GM12865 (cell line): ENCODE measurements at regions not wholly inside any gene's neighbourhood (a gene's known extent, or its start where the extent isn't known, plus 50 kb on each side); places are given as distances from the start of the nearest gene placed in this dataset.

ENCODE experiments used
- DNase-seq: peaks from one replicate; pipeline ENCODE4 v3.0.0; 2010; ENCODE audit warnings: low read depth
- H3K4me3 ChIP-seq: 2 replicates; pipeline ENCODE4 v1.5.1; 2011; ENCODE audit warnings: mild to moderate bottlenecking, low read depth, low read length, control low read depth
- TF ChIP-seq, protein P1 (sequence below): IDR thresholded peaks from 2 replicates; pipeline ENCODE4 v1.5.1; 2011; ENCODE audit warnings: low read length, control low read depth, low read depth, inconsistent platforms; ENCODE audit not compliant: insufficient read depth; ENCODE audit errors: missing control alignments

DNA sequence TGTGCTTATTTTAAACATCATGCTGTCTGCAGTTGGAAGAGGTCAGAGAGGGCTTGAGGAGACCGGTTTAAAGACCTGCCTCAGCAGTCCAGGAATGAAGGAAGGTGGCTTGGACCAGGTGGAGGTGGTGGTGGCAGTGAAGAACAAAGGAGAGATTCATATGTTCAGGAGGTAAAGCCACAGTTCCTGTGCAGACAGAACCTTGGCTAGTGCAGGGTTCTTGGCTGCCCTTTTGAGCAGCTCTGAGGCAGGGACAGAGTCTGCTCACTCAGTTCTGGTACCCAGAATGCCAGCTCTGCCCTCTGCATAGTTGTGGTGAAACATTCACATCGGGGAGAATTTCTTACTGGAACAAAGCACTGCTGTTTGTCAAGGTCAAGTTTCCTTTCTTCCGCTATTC, 669.7 kb upstream of the HS6ST1 start:
- no peak overlapping the region for H3K4me3 ChIP-seq

DNA sequence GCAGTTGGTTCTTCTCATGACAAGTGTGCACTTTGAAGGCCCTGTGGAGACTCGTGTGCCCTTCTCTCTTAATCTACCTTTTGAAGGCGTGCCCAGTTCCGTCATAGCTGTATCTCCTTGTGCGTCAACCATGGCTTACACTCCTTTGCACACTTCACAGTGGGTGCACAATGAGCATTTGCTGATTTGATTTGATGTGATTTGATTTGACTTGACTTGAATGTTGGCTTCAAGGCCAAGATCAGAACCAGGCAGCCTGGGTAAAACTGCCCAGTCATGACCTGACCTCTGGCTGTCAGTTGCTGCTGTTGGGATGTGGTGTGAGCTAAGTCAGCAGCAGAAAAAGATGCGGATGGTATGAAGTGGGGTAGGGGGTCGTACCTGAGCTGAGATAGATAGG, 670.3 kb upstream of the HS6ST1 start:
- H3K4me3 ChIP-seq = no peak overlapping the region
- TF ChIP-seq, protein P1, sequence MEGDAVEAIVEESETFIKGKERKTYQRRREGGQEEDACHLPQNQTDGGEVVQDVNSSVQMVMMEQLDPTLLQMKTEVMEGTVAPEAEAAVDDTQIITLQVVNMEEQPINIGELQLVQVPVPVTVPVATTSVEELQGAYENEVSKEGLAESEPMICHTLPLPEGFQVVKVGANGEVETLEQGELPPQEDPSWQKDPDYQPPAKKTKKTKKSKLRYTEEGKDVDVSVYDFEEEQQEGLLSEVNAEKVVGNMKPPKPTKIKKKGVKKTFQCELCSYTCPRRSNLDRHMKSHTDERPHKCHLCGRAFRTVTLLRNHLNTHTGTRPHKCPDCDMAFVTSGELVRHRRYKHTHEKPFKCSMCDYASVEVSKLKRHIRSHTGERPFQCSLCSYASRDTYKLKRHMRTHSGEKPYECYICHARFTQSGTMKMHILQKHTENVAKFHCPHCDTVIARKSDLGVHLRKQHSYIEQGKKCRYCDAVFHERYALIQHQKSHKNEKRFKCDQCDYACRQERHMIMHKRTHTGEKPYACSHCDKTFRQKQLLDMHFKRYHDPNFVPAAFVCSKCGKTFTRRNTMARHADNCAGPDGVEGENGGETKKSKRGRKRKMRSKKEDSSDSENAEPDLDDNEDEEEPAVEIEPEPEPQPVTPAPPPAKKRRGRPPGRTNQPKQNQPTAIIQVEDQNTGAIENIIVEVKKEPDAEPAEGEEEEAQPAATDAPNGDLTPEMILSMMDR = no peak
- no peak for DNase-seq

More for the DNA sequence above, 669.7 kb upstream of the HS6ST1 start:
- TF ChIP-seq, protein P1 = no peak
- DNase-seq = no peak

DNA sequence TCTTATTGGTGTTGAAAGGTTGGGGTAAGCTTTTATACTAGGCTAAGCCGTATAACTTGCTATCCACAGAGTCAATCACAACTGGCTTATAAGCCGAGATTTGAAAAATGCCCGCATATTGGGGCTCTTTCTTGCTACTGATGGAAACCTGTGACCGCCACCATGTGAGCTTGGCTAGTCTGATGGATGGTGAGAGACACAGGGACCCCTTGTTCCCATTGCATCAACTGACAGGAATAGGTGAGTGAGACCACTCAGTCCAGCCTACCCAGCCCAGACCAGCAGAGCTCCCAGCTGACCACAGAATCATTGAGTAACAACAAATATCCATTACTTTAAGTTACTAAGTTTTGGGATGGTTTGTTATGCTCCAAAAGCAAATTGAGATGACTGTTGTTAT, 676.4 kb upstream of the HS6ST1 start:
- DNase-seq = no peak
- TF ChIP-seq, protein P1 = no peak
- H3K4me3 ChIP-seq = no peak overlapping the region

DNA sequence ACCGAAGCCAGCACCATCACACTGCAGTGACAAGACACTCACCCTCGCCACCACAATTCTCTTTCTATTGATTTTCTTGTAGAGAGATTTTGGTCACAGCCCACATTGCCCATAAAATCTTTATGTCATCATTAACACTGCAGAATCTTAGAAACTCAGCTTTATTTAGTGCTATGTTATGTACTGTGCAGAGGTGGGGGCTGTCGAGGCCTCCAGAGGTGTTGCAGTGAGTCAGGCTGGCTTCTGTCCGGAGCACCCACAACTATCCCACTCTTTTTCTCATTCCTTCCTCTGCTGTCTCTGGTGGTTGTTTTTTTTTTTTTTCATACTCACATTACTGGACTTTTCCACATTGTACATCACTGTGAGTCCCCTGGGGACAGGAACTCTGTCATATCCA, 677.4 kb upstream of the HS6ST1 start:
- TF ChIP-seq, protein P1 = no peak
- no peak for DNase-seq
- no peak overlapping the region for H3K4me3 ChIP-seq

DNA sequence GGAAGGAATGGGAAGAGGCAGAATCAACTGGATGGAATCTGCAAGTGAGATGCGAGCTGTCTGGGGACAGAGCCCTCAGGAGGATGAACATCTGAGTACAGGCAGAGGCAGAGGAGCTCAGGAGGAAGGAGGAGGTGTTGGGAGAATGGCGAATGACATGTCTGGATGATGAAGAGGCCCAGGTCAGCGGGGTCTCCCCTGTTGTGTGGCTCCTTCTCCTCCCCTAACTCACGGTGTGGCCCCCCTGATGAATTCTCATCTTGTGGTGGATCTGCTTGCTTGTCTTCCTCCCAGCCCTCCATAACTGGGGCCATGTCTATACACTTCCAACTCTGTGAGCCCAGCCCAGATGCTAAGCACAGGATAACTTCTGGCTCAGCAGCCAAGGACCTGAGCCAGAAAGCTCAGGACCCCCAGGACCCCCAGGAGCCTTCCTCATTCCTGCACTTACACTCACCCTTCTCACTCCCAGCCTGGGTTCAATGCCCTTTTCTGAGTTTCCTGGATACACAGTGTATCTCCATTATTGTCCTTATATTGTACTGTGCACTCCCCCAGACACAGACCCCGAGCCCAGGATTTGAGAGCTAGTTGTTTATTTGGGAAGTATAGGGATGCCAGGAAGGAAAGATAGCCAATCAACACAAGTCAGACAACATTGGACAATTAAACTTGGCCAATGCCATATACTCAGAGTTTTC, 678.6 kb upstream of the HS6ST1 start:
- TF ChIP-seq, protein P1 = no peak
- H3K4me3 ChIP-seq = no peak overlapping the region
- DNase-seq = no peak

DNA sequence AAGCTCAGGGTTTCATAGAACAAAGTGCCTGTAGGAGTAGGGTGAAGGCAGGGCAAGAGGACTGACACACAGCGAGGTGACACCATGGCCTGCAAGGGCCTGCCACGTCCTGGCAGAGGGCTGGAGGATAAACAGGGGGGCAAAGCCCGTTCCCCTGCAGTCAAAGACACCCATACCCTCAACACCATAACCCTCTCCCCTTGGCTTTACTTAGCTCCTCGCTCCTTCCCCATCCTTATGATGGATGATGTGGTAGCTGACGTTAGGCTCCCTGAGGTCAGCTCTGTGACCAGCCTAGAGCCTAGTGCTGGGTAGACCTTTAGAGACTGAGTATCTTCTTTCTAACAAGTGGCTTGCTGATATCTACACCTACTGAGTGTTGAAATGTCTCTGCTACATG, 683.3 kb upstream of the HS6ST1 start:
- no peak overlapping the region for H3K4me3 ChIP-seq
- TF ChIP-seq, protein P1 = no peak
- DNase-seq = no peak

DNA sequence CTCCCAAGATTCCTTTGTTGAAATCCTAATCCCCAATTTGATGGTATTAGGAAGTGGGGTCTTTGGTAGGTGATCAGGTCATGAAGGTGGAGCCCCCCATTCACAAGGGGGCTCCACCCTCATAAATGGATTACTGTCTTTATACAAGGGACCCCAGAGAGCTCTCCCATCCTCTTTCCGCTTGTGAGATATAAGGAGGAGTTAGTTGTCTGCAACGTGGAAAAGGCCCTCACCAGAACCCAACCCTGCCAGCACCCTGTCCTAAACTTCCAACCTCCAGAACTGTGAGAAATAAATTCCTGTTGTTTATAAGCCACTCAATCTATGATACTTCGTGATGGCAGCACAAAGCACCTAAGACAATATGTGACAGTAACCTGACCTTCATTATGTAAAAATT, 684.1 kb upstream of the HS6ST1 start:
- DNase-seq = no peak
- TF ChIP-seq, protein P1 = no peak
- H3K4me3 ChIP-seq = no peak overlapping the region
